ENCODE measurements at regions not wholly inside any gene's neighbourhood (a gene's known extent, or its start where the extent isn't known, plus 50 kb on each side); places are given as distances from the start of the nearest gene placed in this dataset.

- no peak for TF ChIP-seq GATA2 (IDR thresholded peaks at IDR 0.05; ENCODE audit: low read depth, low read length)
- TF ChIP-seq GATA3 (IDR thresholded peaks at IDR 0.05; ENCODE audit: low read depth, low read length), result no peak
Measured at GRCh38 chr16:76796416-76796815, 394.6 kb upstream of the MON1B start.
